BLaER1 treated with 17β-estradiol and CSF1 and Interleukin-3, amounts not matched to agents 10 nM and 100 nM (cell line): ENCODE measurements at regions not wholly inside any gene's neighbourhood (a gene's known extent, or its start where the extent isn't known, plus 50 kb on each side); places are given as distances from the start of the nearest gene placed in this dataset.

Source experiments
- H3K27ac ChIP-seq, 11 experiments: shearing (Covaris generic); formaldehyde crosslinking; 2 replicates each; pipeline ENCODE4 v1.8.1; 2022
- H3K27me3 ChIP-seq, 11 experiments: shearing (Covaris generic); formaldehyde crosslinking; 2 replicates each; pipeline ENCODE4 v1.8.1; 2022
- H3K36me3 ChIP-seq, 11 experiments: shearing (Covaris generic); formaldehyde crosslinking; 2 replicates each; pipeline ENCODE4 v1.8.1; 2022
- H3K4me1 ChIP-seq, 10 experiments: shearing (Covaris generic); formaldehyde crosslinking; 2 replicates each; pipeline ENCODE4 v1.8.1; 2022
- H3K4me2 ChIP-seq, 11 experiments: shearing (Covaris generic); formaldehyde crosslinking; 2 replicates each; pipeline ENCODE4 v1.8.1; 2022
- H3K4me3 ChIP-seq, 10 experiments: shearing (Covaris generic); formaldehyde crosslinking; 2 replicates each; pipeline ENCODE4 v1.8.1; 2022
- H3K9ac ChIP-seq, 11 experiments: shearing (Covaris generic); formaldehyde crosslinking; 2 replicates each; pipeline ENCODE4 v1.8.1; 2022
- H3K9me3 ChIP-seq, 11 experiments: shearing (Covaris generic); formaldehyde crosslinking; replicated peaks in 1 of 11; 2 replicates each; pipeline ENCODE4 v1.8.1; 2022
- H4K20me1 ChIP-seq, 11 experiments: shearing (Covaris generic); formaldehyde crosslinking; 2 replicates each; pipeline ENCODE4 v1.8.1; 2022
- Cebpa-rat ChIP-seq, 11 experiments: shearing (Covaris generic); IDR thresholded peaks; 2 replicates each; pipeline ENCODE4 v1.8.1; 2022

DNA sequence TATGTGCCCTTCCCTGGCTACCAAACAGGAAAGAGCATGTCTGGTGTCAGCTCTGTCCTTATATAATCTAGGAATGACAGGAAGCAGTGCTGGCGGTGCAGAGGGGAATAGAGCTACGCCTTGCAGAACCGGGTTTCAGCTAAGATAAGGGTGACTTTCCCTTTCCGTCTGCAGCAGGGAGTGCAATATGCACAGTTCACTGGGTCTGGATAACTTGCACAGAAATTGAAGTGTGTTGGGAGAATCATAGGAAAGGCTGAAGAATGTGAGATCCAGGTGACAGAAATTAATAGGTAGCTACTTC lies 90.0 kb upstream of the TSHZ3 start:
- H3K9me3 ChIP-seq: peaks cover 0 to 21% (median 5%) of the 10 kb centered on the region in 11 experiments; a peak in 9 of 22 replicates
- H3K36me3 ChIP-seq: no peaks in the 10 kb centered on the region
- H3K4me1 ChIP-seq: no peaks in the 10 kb centered on the region
- TF ChIP-seq Cebpa-rat (IDR thresholded peaks at IDR 0.05): no peak
- H3K9ac ChIP-seq: no peak overlapping the region
- H3K4me2 ChIP-seq: no peak overlapping the region
- no peak overlapping the region for H3K4me3 ChIP-seq
- no peaks in the 10 kb centered on the region for H3K27me3 ChIP-seq
- no peak overlapping the region for H3K27ac ChIP-seq
- no peaks in the 10 kb centered on the region for H4K20me1 ChIP-seq

DNA sequence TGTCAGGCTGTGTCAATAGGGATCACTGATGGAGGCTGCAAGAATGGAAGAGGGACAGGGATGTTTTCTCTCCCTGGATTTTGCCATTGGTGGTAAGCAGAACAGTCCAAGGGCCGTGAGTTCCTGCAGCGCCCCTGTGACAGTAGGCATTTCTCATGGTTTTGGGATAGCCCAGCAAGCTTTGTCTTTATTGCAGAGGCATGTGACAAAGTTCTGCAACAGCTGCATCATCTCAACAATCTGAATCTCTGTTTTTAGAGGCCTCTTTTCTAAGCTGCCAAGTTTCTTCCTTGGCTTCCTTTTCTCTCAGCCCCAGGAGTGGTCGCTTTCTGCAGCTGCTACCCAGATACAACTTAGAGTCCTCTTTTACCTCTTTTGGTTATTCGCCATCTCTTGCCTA lies 95.7 kb upstream of the TSHZ3 start:
- H3K27me3 ChIP-seq: no peaks in the 10 kb centered on the region
- no peak for TF ChIP-seq Cebpa-rat (IDR thresholded peaks at IDR 0.05)
- no peak overlapping the region for H3K4me2 ChIP-seq
- H3K9me3 ChIP-seq: peaks cover 7 to 25% (median 15%) of the 10 kb centered on the region in 11 experiments; a peak in 21 of 22 replicates
- no peaks in the 10 kb centered on the region for H3K4me1 ChIP-seq
- H3K9ac ChIP-seq: no peak overlapping the region
- H3K36me3 ChIP-seq: no peaks in the 10 kb centered on the region
- H3K27ac ChIP-seq: no peak overlapping the region
- H3K4me3 ChIP-seq: no peak overlapping the region
- no peaks in the 10 kb centered on the region for H4K20me1 ChIP-seq

DNA sequence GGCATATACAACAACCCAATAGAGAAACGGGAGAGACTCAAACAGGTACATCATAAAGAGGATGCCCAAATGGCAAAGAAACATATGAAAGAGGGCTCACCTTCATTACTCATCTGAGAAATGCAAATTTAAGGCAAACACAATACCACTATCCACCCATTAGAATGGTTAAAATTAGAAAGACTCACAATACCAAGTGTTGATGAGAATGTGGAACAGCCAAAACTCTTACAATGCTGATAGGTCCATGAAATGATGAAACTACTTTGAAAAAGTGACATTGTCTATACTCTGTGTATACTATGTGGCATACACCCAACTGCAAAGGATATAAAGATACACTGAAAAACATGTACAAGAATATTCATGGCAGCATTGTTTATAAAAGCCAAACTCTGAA lies 96.2 kb upstream of the TSHZ3 start:
- no peaks in the 10 kb centered on the region for H3K4me1 ChIP-seq
- no peak overlapping the region for H3K4me3 ChIP-seq
- H3K4me2 ChIP-seq: no peak overlapping the region
- H3K9me3 ChIP-seq: peaks cover 7 to 25% (median 15%) of the 10 kb centered on the region in 11 experiments; a peak in 21 of 22 replicates
- no peak overlapping the region for H3K27ac ChIP-seq
- H3K27me3 ChIP-seq: no peaks in the 10 kb centered on the region
- H3K9ac ChIP-seq: no peak overlapping the region
- no peaks in the 10 kb centered on the region for H4K20me1 ChIP-seq
- H3K36me3 ChIP-seq: no peaks in the 10 kb centered on the region
- TF ChIP-seq Cebpa-rat (IDR thresholded peaks at IDR 0.05): no peak

DNA sequence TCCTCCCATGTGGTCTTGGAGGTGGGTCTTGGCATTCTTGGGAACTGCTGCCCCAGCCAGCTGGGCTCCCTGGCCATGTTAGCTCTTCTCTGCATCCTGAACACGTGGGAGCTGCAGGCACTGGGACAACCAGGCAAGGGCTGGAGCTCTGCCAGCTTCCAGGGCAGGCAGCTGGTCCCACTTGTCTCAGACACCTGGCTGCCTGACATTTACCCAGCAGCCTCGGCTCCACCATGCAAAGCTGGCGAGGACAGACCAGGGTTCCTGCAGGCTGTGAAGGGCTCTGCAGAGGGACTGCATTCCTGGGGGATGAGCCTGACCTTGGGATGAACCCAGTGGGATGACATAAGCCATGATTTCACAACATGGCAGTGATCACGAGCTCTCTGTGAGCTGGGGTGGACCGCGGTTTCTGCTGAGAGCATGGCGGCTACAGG lies 99.0 kb upstream of the TSHZ3 start:
- Histone ChIP-seq H4K20me1 (no peaks in the 10 kb centered on the region), H3K36me3 (no peaks in the 10 kb centered on the region), H3K27ac (no peak overlapping the region), H3K9ac (no peak overlapping the region), H3K9me3 (peaks cover 7 to 25% (median 15%) of the 10 kb centered on the region in 11 experiments; a peak in 21 of 22 replicates), H3K4me1 (no peaks in the 10 kb centered on the region), H3K4me3 (no peak overlapping the region), H3K4me2 (no peak overlapping the region), H3K27me3 (no peaks in the 10 kb centered on the region)
- TF ChIP-seq Cebpa-rat (IDR thresholded peaks at IDR 0.05): no peak

DNA sequence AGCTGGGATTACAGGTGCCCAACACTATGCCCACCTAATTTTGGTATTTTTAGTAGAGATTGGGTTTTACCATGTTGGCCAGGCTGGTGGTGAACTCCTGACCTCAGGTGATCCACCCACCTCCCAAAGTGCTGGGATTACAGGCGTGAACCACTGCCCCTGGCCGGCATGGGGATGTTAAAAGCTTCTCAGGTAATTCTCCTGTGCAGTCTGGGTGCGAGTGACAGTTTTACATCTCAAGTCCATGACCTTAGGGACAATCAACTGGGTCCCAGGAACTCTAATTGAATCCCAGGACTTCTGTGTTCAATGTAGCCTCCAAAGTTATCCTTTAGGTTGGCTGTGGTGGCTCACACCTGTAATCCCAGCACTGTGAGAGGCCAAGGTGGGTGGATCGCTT lies 100.1 kb upstream of the TSHZ3 start:
- Histone ChIP-seq H3K9ac (no peak overlapping the region), H3K27me3 (no peaks in the 10 kb centered on the region), H3K4me1 (no peaks in the 10 kb centered on the region), H3K36me3 (no peaks in the 10 kb centered on the region), H3K9me3 (peaks cover 7 to 25% (median 15%) of the 10 kb centered on the region in 11 experiments; a peak in 21 of 22 replicates), H4K20me1 (no peaks in the 10 kb centered on the region), H3K27ac (no peak overlapping the region), H3K4me2 (no peak overlapping the region), H3K4me3 (no peak overlapping the region)
- no peak for TF ChIP-seq Cebpa-rat (IDR thresholded peaks at IDR 0.05)

DNA sequence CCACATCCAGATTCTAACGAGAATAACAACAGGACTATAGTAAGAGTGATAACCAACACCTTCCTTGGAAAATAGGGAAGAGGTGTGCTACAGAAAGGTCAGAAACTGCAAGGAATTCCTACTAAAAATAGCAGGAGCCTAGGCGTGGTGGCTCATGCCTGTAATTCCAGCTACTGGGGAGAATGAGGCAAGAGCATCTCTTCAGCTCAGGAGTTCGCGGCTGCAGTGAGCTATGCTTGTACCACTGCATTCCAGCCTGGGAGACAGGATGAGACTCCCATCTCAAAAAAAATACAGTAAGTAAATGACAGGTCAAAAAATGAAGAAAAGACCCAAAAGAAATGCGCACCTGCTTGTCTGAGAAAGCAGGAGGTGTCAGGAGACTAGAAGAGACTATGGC lies 101.5 kb upstream of the TSHZ3 start:
- Histone ChIP-seq H3K4me3 (no peak overlapping the region), H3K9ac (no peak overlapping the region), H3K9me3 (peaks cover 0 to 14% (median 5%) of the 10 kb centered on the region in 11 experiments; a peak in 12 of 22 replicates), H3K4me1 (no peaks in the 10 kb centered on the region), H3K4me2 (no peak overlapping the region), H3K27me3 (no peaks in the 10 kb centered on the region), H3K36me3 (no peaks in the 10 kb centered on the region), H4K20me1 (no peaks in the 10 kb centered on the region), H3K27ac (no peak overlapping the region)
- no peak for TF ChIP-seq Cebpa-rat (IDR thresholded peaks at IDR 0.05)

DNA sequence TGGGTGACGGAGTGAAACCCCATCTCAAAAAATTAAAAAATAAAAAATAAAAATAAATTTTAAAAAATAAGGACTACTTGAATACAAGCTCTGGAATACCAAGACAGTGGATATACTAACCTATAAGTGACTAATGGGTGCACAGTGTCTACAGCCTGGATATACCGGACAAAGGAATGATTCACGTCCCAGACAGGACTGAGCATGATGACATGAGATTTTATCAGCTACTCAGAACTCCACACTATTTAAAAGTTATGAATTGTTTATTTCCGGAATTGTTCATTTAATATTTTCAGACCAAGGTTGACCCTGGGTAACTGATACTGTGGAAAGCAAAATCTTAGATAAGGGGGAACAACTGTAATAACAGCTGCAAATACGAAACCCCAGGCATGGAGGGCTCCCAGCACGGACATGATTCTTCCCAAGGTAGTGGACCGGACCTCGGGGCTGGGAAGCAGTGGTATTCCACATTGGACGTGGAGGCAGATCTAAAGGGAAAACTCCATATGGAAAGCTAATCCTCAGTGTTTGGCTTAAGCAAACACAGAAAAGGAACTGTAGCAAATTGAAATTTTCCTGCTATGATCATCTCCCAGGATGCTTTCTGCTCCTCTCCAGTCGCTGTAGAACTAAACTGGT lies 102.6 kb upstream of the TSHZ3 start:
- H4K20me1 ChIP-seq: no peaks in the 10 kb centered on the region
- no peak overlapping the region for H3K9ac ChIP-seq
- H3K4me1 ChIP-seq: no peaks in the 10 kb centered on the region
- peaks cover 0 to 5% (median under 1%) of the 10 kb centered on the region in 11 experiments; a peak in 3 of 22 replicates for H3K9me3 ChIP-seq
- H3K36me3 ChIP-seq: no peaks in the 10 kb centered on the region
- TF ChIP-seq Cebpa-rat (IDR thresholded peaks at IDR 0.05): no peak
- no peak overlapping the region for H3K27ac ChIP-seq
- H3K4me2 ChIP-seq: no peak overlapping the region
- H3K27me3 ChIP-seq: no peaks in the 10 kb centered on the region
- no peak overlapping the region for H3K4me3 ChIP-seq

DNA sequence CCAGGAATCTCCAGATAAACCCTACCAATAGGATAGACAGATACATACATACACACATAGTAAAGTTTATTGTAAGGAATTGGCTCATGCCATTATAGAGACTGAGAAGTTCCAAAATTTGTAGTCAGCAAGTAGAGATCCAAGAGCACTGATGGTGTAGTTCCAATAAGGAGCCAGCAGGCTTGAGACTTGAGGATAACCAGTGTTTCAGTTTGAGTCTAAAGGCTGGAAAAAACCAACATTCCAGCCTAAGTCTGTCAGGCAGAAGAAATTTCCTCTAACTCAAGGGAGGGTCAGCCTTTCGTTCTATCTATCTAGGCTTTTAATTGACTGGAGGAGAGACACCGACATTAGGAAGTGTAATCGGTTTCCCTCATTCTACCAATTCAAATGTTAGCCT lies 110.2 kb upstream of the TSHZ3 start:
- H3K27me3 ChIP-seq: no peaks in the 10 kb centered on the region
- no peak overlapping the region for H3K9ac ChIP-seq
- H3K9me3 ChIP-seq: no peaks in the 10 kb centered on the region
- H3K4me1 ChIP-seq: no peaks in the 10 kb centered on the region
- TF ChIP-seq Cebpa-rat (IDR thresholded peaks at IDR 0.05): no peak
- H4K20me1 ChIP-seq: no peaks in the 10 kb centered on the region
- H3K4me2 ChIP-seq: no peak overlapping the region
- no peak overlapping the region for H3K27ac ChIP-seq
- no peaks in the 10 kb centered on the region for H3K36me3 ChIP-seq
- H3K4me3 ChIP-seq: no peak overlapping the region

DNA sequence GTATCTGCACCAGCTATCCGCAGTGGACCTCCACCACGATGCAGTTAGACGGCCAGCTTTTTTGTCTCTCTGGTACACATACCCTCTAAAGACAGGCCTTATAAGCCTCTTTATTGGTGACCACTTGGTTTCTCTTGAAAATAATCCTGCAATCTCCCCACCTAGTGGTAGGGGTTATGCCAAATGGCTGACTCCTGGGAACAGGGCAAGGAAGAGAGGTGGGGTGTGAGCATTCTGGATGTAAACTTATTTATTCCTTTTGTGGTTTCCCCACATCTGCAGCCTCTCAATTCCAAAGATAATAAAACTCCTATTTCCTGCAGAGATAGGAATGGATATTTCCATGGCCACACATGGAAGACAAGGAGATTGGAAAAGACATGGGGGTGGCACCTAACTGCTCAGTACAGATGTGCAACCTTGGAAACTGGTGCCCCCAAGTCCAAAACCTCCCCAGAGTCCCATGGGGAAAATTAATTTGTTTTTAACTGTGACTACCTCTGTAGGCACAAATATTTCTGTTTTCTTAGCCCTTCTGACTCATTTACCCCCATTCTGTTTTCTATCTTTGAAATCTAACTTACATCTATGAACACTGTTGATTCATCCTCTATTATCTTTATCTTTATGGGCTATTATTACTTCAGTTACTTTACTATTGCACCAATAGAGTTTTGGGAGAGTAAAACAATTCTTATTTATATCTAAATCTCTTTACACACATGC lies 112.7 kb upstream of the TSHZ3 start:
- H3K4me3 ChIP-seq: no peak overlapping the region
- no peaks in the 10 kb centered on the region for H4K20me1 ChIP-seq
- no peak overlapping the region for H3K27ac ChIP-seq
- no peaks in the 10 kb centered on the region for H3K9me3 ChIP-seq
- no peaks in the 10 kb centered on the region for H3K36me3 ChIP-seq
- H3K9ac ChIP-seq: no peak overlapping the region
- no peak overlapping the region for H3K4me2 ChIP-seq
- no peak for TF ChIP-seq Cebpa-rat (IDR thresholded peaks at IDR 0.05)
- no peaks in the 10 kb centered on the region for H3K4me1 ChIP-seq
- H3K27me3 ChIP-seq: no peaks in the 10 kb centered on the region
